GM12891 (cell line): ENCODE measurements at regions not wholly inside any gene's neighbourhood (a gene's known extent, or its start where the extent isn't known, plus 50 kb on each side); places are given as distances from the start of the nearest gene placed in this dataset.

ENCODE experiments used
- PAX5 ChIP-seq: IDR thresholded peaks from 2 replicates; pipeline ENCODE4 v1.6.1; 2011; ENCODE audit warnings: low read length, moderate library complexity, mild to moderate bottlenecking; ENCODE audit not compliant: insufficient read depth, severe bottlenecking
- POLR2A ChIP-seq: IDR thresholded peaks from 2 replicates; pipeline ENCODE4 v1.6.1; 2011; ENCODE audit warnings: low read depth, low read length, control low read depth
- POLR2AphosphoS5 ChIP-seq: IDR thresholded peaks from 2 replicates; pipeline ENCODE4 v1.6.1; 2011; ENCODE audit warnings: low read depth, low read length, control low read depth
- SPI1 ChIP-seq: IDR thresholded peaks from 2 replicates; pipeline ENCODE4 v1.6.1; 2011; ENCODE audit warnings: low read depth, low read length, control low read depth
- TAF1 ChIP-seq: IDR thresholded peaks from 2 replicates; pipeline ENCODE4 v1.6.1; 2011; ENCODE audit warnings: low read depth, low read length, control low read depth

GRCh38 chr5:68709239-68709638 is 384.6 kb upstream of the SLC30A5 start:
- TF ChIP-seq POLR2AphosphoS5 (no peak), TAF1 (no peak), POLR2A (no peak), SPI1 (no peak), PAX5 (no peak)
